KMS-11 (cell line): ENCODE measurements at regions not wholly inside any gene's neighbourhood (a gene's known extent, or its start where the extent isn't known, plus 50 kb on each side); places are given as distances from the start of the nearest gene placed in this dataset.

Experiments
- H2AFZ ChIP-seq: fragments of 200-600 bp; sonication (generic); 2 replicates; pipeline ENCODE4 v1.6.1; 2016; ENCODE audit warnings: antibody characterized with exemption, mixed run types, low read depth
- H3K27ac ChIP-seq: fragments of 200-600 bp; sonication (generic); 2 replicates; pipeline ENCODE4 v1.6.1; 2016; ENCODE audit warnings: mild to moderate bottlenecking, mixed run types
- H3K27me3 ChIP-seq: fragments of 200-600 bp; sonication (generic); 2 replicates; pipeline ENCODE4 v1.6.1; 2017; ENCODE audit warnings: mild to moderate bottlenecking, low read depth, mixed run types, moderate library complexity; ENCODE audit not compliant: insufficient read depth
- H3K36me3 ChIP-seq: fragments of 200-600 bp; sonication (generic); 2 replicates; pipeline ENCODE4 v1.6.1; 2017; ENCODE audit warnings: mild to moderate bottlenecking, mixed run types; ENCODE audit not compliant: insufficient read depth
- H3K4me1 ChIP-seq: fragments of 200-600 bp; sonication (generic); 2 replicates; pipeline ENCODE4 v1.6.1; 2016; ENCODE audit warnings: mild to moderate bottlenecking, low read depth, mixed run types; ENCODE audit not compliant: poor library complexity, severe bottlenecking
- H3K4me2 ChIP-seq: fragments of 200-600 bp; sonication (generic); 2 replicates; pipeline ENCODE4 v1.7.0; 2016; ENCODE audit warnings: mild to moderate bottlenecking, mixed run types
- H3K4me3 ChIP-seq: fragments of 200-600 bp; sonication (generic); IDR thresholded peaks from 2 replicates; pipeline ENCODE4 v1.6.1; 2017; ENCODE audit warnings: low read depth, low read length, mixed read lengths; ENCODE audit not compliant: insufficient read depth
- H3K79me2 ChIP-seq: fragments of 200-600 bp; sonication (generic); 2 replicates; pipeline ENCODE4 v1.6.1; 2016; ENCODE audit warnings: low read depth, mixed run types; ENCODE audit not compliant: insufficient read depth
- H3K9ac ChIP-seq: fragments of 200-600 bp; sonication (generic); 2 replicates; pipeline ENCODE4 v1.6.1; 2016; ENCODE audit warnings: mild to moderate bottlenecking, mixed run types
- H4K20me1 ChIP-seq: fragments of 200-600 bp; sonication (generic); 2 replicates; pipeline ENCODE4 v1.6.1; 2016; ENCODE audit warnings: mild to moderate bottlenecking, mixed run types; ENCODE audit not compliant: insufficient read depth
- TF ChIP-seq, protein P1 (sequence below): fragments of 200-600 bp; sonication (generic); conservative IDR thresholded peaks from 2 replicates; pipeline ENCODE4 v1.6.1; 2017; ENCODE audit warnings: low read depth, mild to moderate bottlenecking, antibody characterized with exemption, low read length, moderate library complexity, mixed read lengths

GRCh38 chr2:122500316-122501105, 745.1 kb downstream of the TSN start:
- H3K27ac ChIP-seq: no peak overlapping the region
- H3K4me2 ChIP-seq: no peak overlapping the region
- no peaks in the 10 kb centered on the region for H3K27me3 ChIP-seq
- TF ChIP-seq, protein P1, sequence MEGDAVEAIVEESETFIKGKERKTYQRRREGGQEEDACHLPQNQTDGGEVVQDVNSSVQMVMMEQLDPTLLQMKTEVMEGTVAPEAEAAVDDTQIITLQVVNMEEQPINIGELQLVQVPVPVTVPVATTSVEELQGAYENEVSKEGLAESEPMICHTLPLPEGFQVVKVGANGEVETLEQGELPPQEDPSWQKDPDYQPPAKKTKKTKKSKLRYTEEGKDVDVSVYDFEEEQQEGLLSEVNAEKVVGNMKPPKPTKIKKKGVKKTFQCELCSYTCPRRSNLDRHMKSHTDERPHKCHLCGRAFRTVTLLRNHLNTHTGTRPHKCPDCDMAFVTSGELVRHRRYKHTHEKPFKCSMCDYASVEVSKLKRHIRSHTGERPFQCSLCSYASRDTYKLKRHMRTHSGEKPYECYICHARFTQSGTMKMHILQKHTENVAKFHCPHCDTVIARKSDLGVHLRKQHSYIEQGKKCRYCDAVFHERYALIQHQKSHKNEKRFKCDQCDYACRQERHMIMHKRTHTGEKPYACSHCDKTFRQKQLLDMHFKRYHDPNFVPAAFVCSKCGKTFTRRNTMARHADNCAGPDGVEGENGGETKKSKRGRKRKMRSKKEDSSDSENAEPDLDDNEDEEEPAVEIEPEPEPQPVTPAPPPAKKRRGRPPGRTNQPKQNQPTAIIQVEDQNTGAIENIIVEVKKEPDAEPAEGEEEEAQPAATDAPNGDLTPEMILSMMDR: no peak
- H3K79me2 ChIP-seq: no peaks in the 10 kb centered on the region
- H3K4me1 ChIP-seq: no peaks in the 10 kb centered on the region
- no peaks in the 10 kb centered on the region for H3K36me3 ChIP-seq
- H3K9ac ChIP-seq: no peak overlapping the region
- H2AFZ ChIP-seq: no peak overlapping the region
- H4K20me1 ChIP-seq: no peaks in the 10 kb centered on the region
- H3K4me3 ChIP-seq: no peak overlapping the region

DNA sequence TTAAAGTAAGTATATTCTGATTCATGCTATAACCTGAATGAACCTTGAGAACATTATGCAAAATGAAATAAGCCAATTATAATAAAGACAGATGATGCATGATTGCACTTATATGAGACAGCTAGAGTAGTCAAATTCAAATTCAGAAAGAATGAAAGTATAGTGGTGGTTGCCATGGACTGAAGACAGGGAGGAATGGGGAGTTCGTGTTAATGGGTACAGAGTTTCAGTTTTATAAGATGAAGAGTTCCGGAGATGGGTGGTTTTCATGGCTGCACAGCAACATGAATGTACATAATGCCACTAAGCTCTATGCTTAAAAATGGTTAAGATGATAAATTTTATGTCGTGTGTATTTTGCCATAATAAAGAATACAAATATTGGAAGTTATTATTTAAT, 751.2 kb downstream of the TSN start:
- TF ChIP-seq, protein P1: no peak

GRCh38 chr2:122507261-122507660, 751.8 kb downstream of the TSN start:
- H2AFZ ChIP-seq: no peak overlapping the region
- no peaks in the 10 kb centered on the region for H3K79me2 ChIP-seq
- no peak overlapping the region for H3K4me3 ChIP-seq
- no peaks in the 10 kb centered on the region for H4K20me1 ChIP-seq
- H3K27ac ChIP-seq: no peak overlapping the region
- H3K36me3 ChIP-seq: no peaks in the 10 kb centered on the region
- TF ChIP-seq, protein P1: no peak
- no peaks in the 10 kb centered on the region for H3K27me3 ChIP-seq
- H3K9ac ChIP-seq: no peak overlapping the region
- H3K4me1 ChIP-seq: no peaks in the 10 kb centered on the region
- H3K4me2 ChIP-seq: no peak overlapping the region

More for the DNA sequence above, 751.2 kb downstream of the TSN start:
- Histone ChIP-seq H3K27ac (no peak overlapping the region), H2AFZ (no peak overlapping the region), H3K4me1 (no peaks in the 10 kb centered on the region), H3K4me3 (no peak overlapping the region), H3K79me2 (no peaks in the 10 kb centered on the region), H3K4me2 (no peak overlapping the region), H3K9ac (no peak overlapping the region), H4K20me1 (no peaks in the 10 kb centered on the region), H3K36me3 (no peaks in the 10 kb centered on the region), H3K27me3 (no peaks in the 10 kb centered on the region)

DNA sequence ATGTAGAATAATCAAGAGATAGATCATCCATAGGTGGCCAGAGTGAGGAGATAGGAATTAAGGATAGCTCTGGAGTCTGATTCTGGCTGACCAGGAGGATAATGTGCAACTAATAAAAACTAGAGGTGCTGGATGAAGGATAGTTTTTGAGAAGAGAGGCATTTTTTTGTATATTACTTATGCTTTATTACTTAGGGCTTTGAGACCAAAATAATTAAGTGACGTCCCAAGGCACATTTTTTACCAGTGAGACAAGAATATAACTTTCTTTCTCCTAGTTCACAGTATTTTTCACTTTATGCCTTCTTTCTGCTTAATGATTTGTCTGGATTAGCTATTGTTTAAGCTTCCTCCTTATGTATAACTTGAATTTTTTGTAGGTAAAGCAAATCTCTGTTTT, 756.6 kb downstream of the TSN start:
- H4K20me1 ChIP-seq: no peaks in the 10 kb centered on the region
- H3K27ac ChIP-seq: no peak overlapping the region
- no peak overlapping the region for H3K4me2 ChIP-seq
- H3K27me3 ChIP-seq: no peaks in the 10 kb centered on the region
- TF ChIP-seq, protein P1: no peak
- H3K9ac ChIP-seq: no peak overlapping the region
- no peaks in the 10 kb centered on the region for H3K4me1 ChIP-seq
- no peaks in the 10 kb centered on the region for H3K79me2 ChIP-seq
- H3K36me3 ChIP-seq: no peaks in the 10 kb centered on the region
- H3K4me3 ChIP-seq: no peak overlapping the region
- no peak overlapping the region for H2AFZ ChIP-seq
